Glutamatergic neuron (in vitro differentiated cells): ENCODE measurements at regions not wholly inside any gene's neighbourhood (a gene's known extent, or its start where the extent isn't known, plus 50 kb on each side); places are given as distances from the start of the nearest gene placed in this dataset.

Experiments used
- DNase-seq: peaks from one replicate; pipeline ENCODE4 v3.0.0; 2022
- H3K27ac Mint-ChIP-seq: one replicate; pipeline ENCODE4 v1.8.0; 2020; ENCODE audit warnings: mild to moderate bottlenecking, mixed read lengths, inconsistent platforms; ENCODE audit not compliant: unreplicated experiment
- H3K27me3 Mint-ChIP-seq: one replicate; pipeline ENCODE4 v1.8.0; 2020; ENCODE audit warnings: mild to moderate bottlenecking, moderate library complexity, mixed read lengths, inconsistent platforms; ENCODE audit not compliant: unreplicated experiment
- H3K36me3 Mint-ChIP-seq: one replicate; pipeline ENCODE4 v1.8.0; 2020; ENCODE audit warnings: mild to moderate bottlenecking, mixed read lengths, inconsistent platforms; ENCODE audit not compliant: unreplicated experiment
- H3K4me1 Mint-ChIP-seq: one replicate; pipeline ENCODE4 v1.8.0; 2020; ENCODE audit warnings: mild to moderate bottlenecking, low read depth, mixed read lengths, inconsistent platforms; ENCODE audit not compliant: unreplicated experiment
- H3K4me3 Mint-ChIP-seq: one replicate; pipeline ENCODE4 v1.8.0; 2020; ENCODE audit warnings: mild to moderate bottlenecking, mixed read lengths, inconsistent platforms; ENCODE audit not compliant: unreplicated experiment
- H3K9me3 Mint-ChIP-seq: one replicate; pipeline ENCODE4 v1.8.0; 2020; ENCODE audit warnings: mild to moderate bottlenecking, moderate library complexity, mixed read lengths, inconsistent platforms; ENCODE audit not compliant: unreplicated experiment
- CTCF ChIP-seq: fragments of 200-600 bp; sonication (generic); IDR thresholded peaks from one replicate; pipeline ENCODE4 v1.5.0; 2021; ENCODE audit not compliant: partially characterized antibody, unreplicated experiment

GRCh38 chr14:28461389-28461788 is 305.2 kb upstream of the FOXG1 start:
- Mint-ChIP-seq H3K27ac (no peak overlapping the region), H3K9me3 (peaks cover 3% of the 10 kb centered on the region), H3K4me3 (no peak overlapping the region), H3K36me3 (peaks cover 1% of the 10 kb centered on the region), H3K4me1 (no peaks in the 10 kb centered on the region), H3K27me3 (no peaks in the 10 kb centered on the region)
- no peak for TF ChIP-seq CTCF
- no peak for DNase-seq

DNA sequence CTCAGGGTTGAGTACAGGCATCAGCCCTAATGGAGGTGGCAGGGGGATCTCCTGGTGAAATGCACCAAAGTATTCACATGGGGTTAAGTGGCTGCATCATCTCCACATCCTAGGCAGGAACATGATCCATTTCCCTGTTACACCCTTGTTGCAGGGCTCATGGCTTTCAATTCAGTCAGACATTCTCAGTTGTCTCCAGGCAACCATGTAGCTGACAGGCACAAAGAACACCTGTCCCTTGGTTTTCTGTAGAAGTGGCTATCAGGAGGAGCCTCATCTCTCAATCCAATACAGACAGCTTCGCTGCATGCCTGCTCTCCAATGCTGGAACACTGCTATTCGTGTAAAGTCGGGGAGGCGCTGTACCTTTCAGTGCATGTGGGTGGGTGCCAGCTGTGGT is 299.0 kb upstream of the FOXG1 start:
- Mint-ChIP-seq H3K27me3 (no peaks in the 10 kb centered on the region), H3K4me3 (no peak overlapping the region), H3K9me3 (peaks cover 10% of the 10 kb centered on the region), H3K4me1 (no peaks in the 10 kb centered on the region), H3K36me3 (peaks cover 12% of the 10 kb centered on the region), H3K27ac (no peak overlapping the region)
- DNase-seq = no peak
- TF ChIP-seq CTCF = no peak

GRCh38 chr14:28468191-28469151 is 298.1 kb upstream of the FOXG1 start:
- Mint-ChIP-seq H3K4me3 (no peak overlapping the region), H3K9me3 (peaks cover 10% of the 10 kb centered on the region), H3K36me3 (peaks cover 12% of the 10 kb centered on the region), H3K4me1 (no peaks in the 10 kb centered on the region), H3K27ac (no peak overlapping the region), H3K27me3 (no peaks in the 10 kb centered on the region)
- TF ChIP-seq CTCF = no peak
- no peak for DNase-seq

- no peaks in the 10 kb centered on the region for H3K36me3 Mint-ChIP-seq
- no peaks in the 10 kb centered on the region for H3K27me3 Mint-ChIP-seq
- TF ChIP-seq CTCF = no peak
- no peak overlapping the region for H3K4me3 Mint-ChIP-seq
- H3K4me1 Mint-ChIP-seq = peaks cover 6% of the 10 kb centered on the region
- no peak for DNase-seq
- H3K9me3 Mint-ChIP-seq = no peaks in the 10 kb centered on the region
- H3K27ac Mint-ChIP-seq = no peak overlapping the region
These were observed 284.1 kb upstream of the FOXG1 start for GRCh38 chr14:28482251-28483040.
